HCT116 (cell line): ENCODE measurements at regions not wholly inside any gene's neighbourhood (a gene's known extent, or its start where the extent isn't known, plus 50 kb on each side); places are given as distances from the start of the nearest gene placed in this dataset.
"Not testable (repeated sequence)": the region's sequence is repeated elsewhere in the genome, so short reads cannot be mapped to it uniquely, and the experiment has no call there.

Experiments used
- ATAC-seq: fragments of 200-7000 bp; cut with Tn5 transposase; 2 replicates; pipeline ENCODE4 v1.9.1; 2020; ENCODE audit warnings: mild to moderate bottlenecking, moderate library complexity
- BruUV-seq: library from RNA; stranded (reverse); fragments of 400-500 nt; replicated peaks from 2 replicates; lab custom pipeline; 2021; lab: Mats Ljungman, UMichigan
- CTCF ChIA-PET: fragments of 300-600 bp; sonication (Branson Sonifier 250); formaldehyde crosslinking; loops from one replicate; lab custom pipeline; 2021; ENCODE audit warnings: antibody characterized with exemption; lab: Charles Lee
- POLR2A ChIA-PET: fragments of 300-600, 350-600 bp; sonication (Branson Sonifier 250); formaldehyde crosslinking; loops from one replicate; lab custom pipeline; 2021; ENCODE audit warnings: antibody characterized with exemption; lab: Charles Lee
- RAD21 ChIA-PET, 2 experiments: fragments of 300-600 bp; sonication (Branson Sonifier 250); formaldehyde crosslinking; loops; one replicate each; lab custom pipeline; 2023; ENCODE audit warnings: low total read pairs in 2 of 2; ENCODE audit not compliant: uncharacterized antibody in 2 of 2, unreplicated experiment in 2 of 2, low non-redundant PET in 1 of 2; lab: Charles Lee
- DNase-seq: peaks from one replicate; pipeline ENCODE4 v3.0.0-alpha.2; 2010; ENCODE audit warnings: low read depth, low spot score
- H2AFZ ChIP-seq: fragments of 200-600 bp; shearing (Covaris generic), sonication (generic); 2 replicates; pipeline ENCODE4 v1.6.1; 2017; ENCODE audit warnings: low read depth, mixed run types, mixed read lengths, antibody characterized with exemption, low read length; ENCODE audit not compliant: poor library complexity, severe bottlenecking
- H3K27ac ChIP-seq: 2 replicates; pipeline ENCODE4 v1.5.1; 2012; ENCODE audit warnings: low read depth, low read length
- H3K27me3 ChIP-seq: fragments of 200-600 bp; sonication (generic); 2 replicates; pipeline ENCODE4 v1.6.1; 2016; ENCODE audit warnings: mixed run types, low read length, mixed read lengths; ENCODE audit not compliant: insufficient read depth
- H3K36me3 ChIP-seq, 2 experiments: fragments of 200-500 bp in 1 of 2; fragments of 200-600 bp in 1 of 2; sonication (Bioruptor generic) in 1 of 2; sonication (generic) in 1 of 2; 2 replicates each; pipeline versions ENCODE4 v1.5.1 to v1.6.1; 2014 to 2016; ENCODE audit warnings: low read length in 2 of 2, inconsistent platforms in 1 of 2, mixed read lengths in 1 of 2, mixed run types in 1 of 2; ENCODE audit not compliant: insufficient read depth in 2 of 2, control insufficient read depth in 1 of 2
- H3K4me1 ChIP-seq, 2 experiments: fragments of 200-600 bp in 1 of 2; sonication (generic) in 1 of 2; 2 replicates each; pipeline versions ENCODE4 v1.5.1 to v1.6.1; 2012 to 2017; ENCODE audit warnings: low read length in 2 of 2, inconsistent platforms in 1 of 2, mild to moderate bottlenecking in 1 of 2, mixed read lengths in 1 of 2, mixed run types in 1 of 2, moderate library complexity in 1 of 2; ENCODE audit not compliant: insufficient read depth in 2 of 2, control insufficient read depth in 1 of 2
- H3K4me2 ChIP-seq: fragments of 200-600 bp; sonication (generic); 2 replicates; pipeline ENCODE4 v1.6.1; 2017; ENCODE audit warnings: mixed run types, low read length, mixed read lengths
- H3K4me3 ChIP-seq, 2 experiments: fragments of 200-600 bp in 1 of 2; sonication (generic) in 1 of 2; replicated peaks in 1 of 2; 2 replicates each; pipeline ENCODE4 v1.5.1; 2011 to 2016; ENCODE audit warnings: low read length in 2 of 2, control low read depth in 1 of 2, low read depth in 1 of 2, mild to moderate bottlenecking in 1 of 2, mixed read lengths in 1 of 2, mixed run types in 1 of 2
- H3K79me2 ChIP-seq: fragments of 200-600 bp; sonication (generic); 2 replicates; pipeline ENCODE4 v1.6.1; 2017; ENCODE audit warnings: mild to moderate bottlenecking, mixed run types, low read length, moderate library complexity, mixed read lengths; ENCODE audit not compliant: insufficient read depth
- H3K9ac ChIP-seq: fragments of 200-600 bp; sonication (generic); 2 replicates; pipeline ENCODE4 v1.6.1; 2016; ENCODE audit warnings: low read length, mixed read lengths
- H3K9me2 ChIP-seq: fragments of 200-600 bp; sonication (generic), shearing (Covaris generic); 2 replicates; pipeline ENCODE4 v1.6.1; 2017; ENCODE audit warnings: mixed run types, mild to moderate bottlenecking, moderate library complexity; ENCODE audit not compliant: insufficient read depth
- H3K9me3 ChIP-seq, 2 experiments: fragments of 200-500 bp in 1 of 2; fragments of 200-600 bp in 1 of 2; sonication (Bioruptor generic) in 1 of 2; sonication (generic) in 1 of 2; 2 replicates each; pipeline ENCODE4 v1.6.1; 2014 to 2017; ENCODE audit warnings: low read length in 2 of 2, mixed read lengths in 2 of 2, inconsistent platforms in 1 of 2, low read depth in 1 of 2, mild to moderate bottlenecking in 1 of 2, mixed run types in 1 of 2, moderate library complexity in 1 of 2; ENCODE audit not compliant: control insufficient read depth in 1 of 2, insufficient read depth in 1 of 2
- H4K20me1 ChIP-seq: fragments of 200-600 bp; sonication (generic), shearing (Covaris generic); 2 replicates; pipeline ENCODE4 v1.6.1; 2017; ENCODE audit warnings: mixed run types, mild to moderate bottlenecking, moderate library complexity; ENCODE audit not compliant: insufficient read depth
- intact Hi-C: fragments of 100-400 bp; cut with micrococcal nuclease; formaldehyde crosslinking; loops from 2 replicates; pipeline ENCODE4 v1.10.0; 2022

DNA sequence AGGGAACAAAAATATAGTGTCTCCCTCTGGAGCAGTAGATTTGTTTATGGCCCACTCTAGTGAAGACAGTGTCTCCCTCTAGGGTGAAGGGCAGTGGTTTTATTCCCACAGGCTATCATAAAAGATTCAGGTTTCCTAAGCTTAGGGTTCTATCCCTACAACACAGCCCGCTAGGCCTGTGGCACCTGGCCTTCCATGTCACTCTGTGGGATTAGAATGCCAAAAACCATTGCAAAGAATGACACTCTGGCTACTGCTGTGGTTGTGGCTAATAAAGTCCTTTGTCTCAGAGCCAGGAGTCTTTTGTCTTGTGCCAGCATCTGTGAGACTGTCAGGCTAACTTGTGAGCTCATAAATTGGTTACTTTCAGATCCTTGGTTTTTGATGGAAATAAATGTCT lies 700.7 kb upstream of the DEFB115 start:
- H3K4me3 ChIP-seq, DNase-seq, RAD21 ChIA-PET, BruUV-seq, H3K27me3 ChIP-seq, H2AFZ ChIP-seq, H3K9me3 ChIP-seq, H3K9ac ChIP-seq, H3K9me2 ChIP-seq, H3K79me2 ChIP-seq, ATAC-seq, H3K27ac ChIP-seq, H3K4me2 ChIP-seq, POLR2A ChIA-PET, intact Hi-C loops, H3K36me3 ChIP-seq, H4K20me1 ChIP-seq, H3K4me1 ChIP-seq, CTCF ChIA-PET: not testable (repeated sequence)

DNA sequence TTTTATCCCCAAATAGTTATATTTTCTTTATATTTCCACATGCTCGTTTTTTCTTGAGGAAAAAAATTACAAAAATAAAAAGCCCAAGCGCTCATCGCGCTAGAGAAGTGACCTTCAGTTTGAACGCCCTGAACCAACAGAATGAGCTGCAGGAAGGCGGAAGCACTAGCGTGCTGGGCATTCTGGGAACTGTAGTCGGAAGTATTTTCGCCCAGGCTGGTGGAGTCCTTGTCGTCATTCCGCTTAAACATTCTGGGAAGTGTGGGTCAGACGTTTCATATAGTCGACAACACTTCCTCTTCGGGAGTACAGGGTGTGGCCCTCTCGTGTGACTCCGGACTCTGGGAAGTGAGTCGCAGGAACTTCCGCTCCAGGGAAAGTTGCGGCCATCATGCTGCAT lies 692.4 kb upstream of the DEFB115 start:
- H3K9me2 ChIP-seq, H4K20me1 ChIP-seq, H3K4me2 ChIP-seq, CTCF ChIA-PET, POLR2A ChIA-PET, H3K9ac ChIP-seq, RAD21 ChIA-PET, H3K9me3 ChIP-seq, H3K4me1 ChIP-seq, H3K79me2 ChIP-seq, H3K36me3 ChIP-seq, BruUV-seq, ATAC-seq, H3K27ac ChIP-seq, intact Hi-C loops, H3K4me3 ChIP-seq, H3K27me3 ChIP-seq, DNase-seq, H2AFZ ChIP-seq: not testable (repeated sequence)

DNA sequence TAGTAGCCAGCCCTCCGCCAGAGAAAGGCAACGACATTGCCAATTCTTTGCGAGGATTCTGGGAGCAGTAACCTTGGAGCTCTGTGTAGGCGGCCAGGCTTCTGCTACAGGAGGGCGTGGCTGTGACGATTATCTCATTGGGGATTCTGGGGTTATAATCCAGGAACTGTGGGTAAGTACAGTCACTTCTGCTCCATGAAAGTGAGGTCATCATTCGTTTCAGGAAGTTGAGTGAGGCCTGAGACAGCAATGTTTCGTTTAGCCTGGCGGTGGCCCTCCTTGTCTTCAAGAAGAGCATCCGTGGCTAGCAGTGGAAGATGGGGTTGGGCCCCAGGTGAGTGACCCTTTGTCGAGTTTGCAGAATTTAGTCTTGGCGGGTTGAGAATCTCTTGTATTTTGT lies 687.6 kb upstream of the DEFB115 start:
- POLR2A ChIA-PET, H3K4me3 ChIP-seq, H3K9me2 ChIP-seq, H3K36me3 ChIP-seq, ATAC-seq, CTCF ChIA-PET, H3K27me3 ChIP-seq, H3K4me2 ChIP-seq, H3K9ac ChIP-seq, H2AFZ ChIP-seq, H3K9me3 ChIP-seq, H3K27ac ChIP-seq, RAD21 ChIA-PET, BruUV-seq, intact Hi-C loops, H4K20me1 ChIP-seq, DNase-seq, H3K79me2 ChIP-seq, H3K4me1 ChIP-seq: not testable (repeated sequence)

DNA sequence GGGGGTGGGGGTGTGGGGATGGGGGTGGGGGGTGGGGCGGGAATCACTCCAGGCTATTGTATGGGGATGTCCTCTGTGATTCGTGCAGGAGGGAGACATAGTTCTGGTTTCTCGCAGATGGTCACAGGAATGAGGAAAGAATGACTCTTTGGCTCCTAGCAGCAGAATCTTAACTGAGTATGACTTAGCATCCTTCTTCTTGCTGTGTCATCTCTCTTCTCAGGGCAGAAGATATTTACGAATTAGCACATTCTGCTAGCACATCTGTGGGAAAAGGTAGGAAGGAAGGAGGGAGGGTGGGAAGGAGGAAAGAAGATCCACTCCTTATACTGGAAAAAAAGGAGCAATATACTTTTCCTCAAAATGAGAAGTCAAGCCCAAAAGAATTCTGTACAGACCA lies 686.8 kb upstream of the DEFB115 start:
- ATAC-seq, intact Hi-C loops, H3K9me2 ChIP-seq, H3K4me1 ChIP-seq, CTCF ChIA-PET, RAD21 ChIA-PET, H3K36me3 ChIP-seq, H3K79me2 ChIP-seq, DNase-seq, H3K9me3 ChIP-seq, H3K27me3 ChIP-seq, H3K9ac ChIP-seq, H3K27ac ChIP-seq, BruUV-seq, H3K4me2 ChIP-seq, H2AFZ ChIP-seq, H4K20me1 ChIP-seq, H3K4me3 ChIP-seq, POLR2A ChIA-PET: not testable (repeated sequence)

DNA sequence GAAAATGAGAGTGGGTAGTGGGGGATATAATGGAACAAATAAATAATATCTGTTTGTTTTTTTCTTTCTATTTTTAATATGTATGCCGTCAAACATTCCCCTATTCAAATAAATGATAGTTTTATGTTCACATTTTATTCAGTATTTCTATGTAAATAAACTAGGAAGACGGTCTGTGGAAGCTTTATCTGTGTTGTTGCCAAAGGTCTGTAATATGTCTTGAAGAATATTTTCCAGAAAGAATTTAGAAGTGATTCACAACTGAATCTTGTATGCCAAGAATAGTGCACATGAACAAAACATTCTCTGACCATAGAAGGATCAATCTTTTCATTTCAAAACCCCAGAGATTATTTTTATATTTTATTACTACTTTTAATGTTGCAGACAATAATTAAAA lies 683.1 kb upstream of the DEFB115 start:
- H3K4me3 ChIP-seq, H3K27ac ChIP-seq, H3K27me3 ChIP-seq, BruUV-seq, H3K36me3 ChIP-seq, POLR2A ChIA-PET, intact Hi-C loops, H3K79me2 ChIP-seq, H3K9ac ChIP-seq, H3K4me1 ChIP-seq, H4K20me1 ChIP-seq, RAD21 ChIA-PET, DNase-seq, CTCF ChIA-PET, H2AFZ ChIP-seq, H3K4me2 ChIP-seq, H3K9me2 ChIP-seq, ATAC-seq, H3K9me3 ChIP-seq: not testable (repeated sequence)
